ENCODE measurements at regions not wholly inside any gene's neighbourhood (a gene's known extent, or its start where the extent isn't known, plus 50 kb on each side); places are given as distances from the start of the nearest gene placed in this dataset.
"Not testable (repeated sequence)": the region's sequence is repeated elsewhere in the genome, so short reads cannot be mapped to it uniquely, and the experiment has no call there.

GRCh38 chr4:173990869-173991210, 292.6 kb downstream of the FBXO8 start:
- peak overlapping the region in 1 of 3 donors; percentile 5 for H3K27ac ChIP-seq
- H3K9me3 ChIP-seq, result no peaks in the 10 kb centered on the region
- ATAC-seq (peak; percentile 21 to 46 (median 30)), DNase-seq (peak in 2 of 3 donors; percentile 48 to 49)
- intact Hi-C loops (cut with DNase I), result no loop called here
- 10% methylated on average over 9 of the region's 9 CpGs for WGBS (ENCODE audit: insufficient coverage, low coverage, low lambda C conversion rate, missing lambda C conversion rate)
- no peaks in the 10 kb centered on the region for H3K36me3 ChIP-seq
- no peaks in the 10 kb centered on the region for H3K27me3 ChIP-seq
- no peak for TF ChIP-seq POLR2A (IDR thresholded peaks at IDR 0.05)
- TF ChIP-seq CTCF (IDR thresholded peaks at IDR 0.05), result no peak
- H3K4me1 ChIP-seq, result no peaks in the 10 kb centered on the region
- H3K4me3 ChIP-seq, result no peak overlapping the region

DNA sequence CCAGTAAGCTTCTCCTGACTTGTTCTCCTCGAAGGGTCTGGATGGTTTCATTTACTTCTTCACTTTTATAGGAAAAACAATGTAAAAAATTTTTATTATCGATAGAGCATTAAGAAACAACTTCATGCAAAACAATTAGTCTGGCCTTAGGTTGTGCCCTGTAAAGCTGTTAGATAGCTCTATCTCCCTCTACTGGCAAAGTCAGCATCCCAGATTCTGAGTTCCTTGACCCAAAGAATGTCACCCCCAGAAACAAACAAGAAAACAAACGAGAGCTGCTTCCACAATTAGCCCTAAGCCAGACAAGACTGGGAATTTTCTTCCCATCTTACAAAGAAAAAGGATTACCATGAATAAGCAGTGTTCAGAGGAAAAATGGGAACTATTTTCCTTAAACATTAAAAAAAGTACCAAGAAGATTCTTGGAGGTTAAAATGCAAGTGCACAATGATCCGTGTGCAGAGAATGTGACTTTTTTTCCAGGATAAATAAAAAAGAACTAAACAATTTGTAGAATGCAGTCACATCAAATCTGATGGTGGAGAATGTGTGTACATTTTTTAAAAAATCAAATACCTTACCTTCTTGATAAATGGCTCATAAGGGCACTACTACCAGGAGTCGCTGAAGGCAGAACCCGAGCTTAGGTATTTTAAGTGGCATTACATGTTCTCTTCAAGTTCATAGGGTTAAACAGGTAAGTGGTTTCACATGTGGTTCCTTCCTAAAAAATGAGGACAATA, 293.2 kb downstream of the FBXO8 start:
- WGBS (ENCODE audit: insufficient coverage, low coverage, low lambda C conversion rate, missing lambda C conversion rate), result 29% methylated on average over 6 of the region's 6 CpGs
- ATAC-seq, result peak in 3 of 4 donors; percentile 11 to 39 (median 33)
- Histone ChIP-seq H3K36me3 (no peaks in the 10 kb centered on the region), H3K4me3 (no peak overlapping the region), H3K27me3 (no peaks in the 10 kb centered on the region), H3K27ac (no peak overlapping the region), H3K4me1 (no peaks in the 10 kb centered on the region), H3K9me3 (no peaks in the 10 kb centered on the region)
- no peak for DNase-seq
- peak in 3 of 4 donors; percentile 35 to 46 (median 41) for TF ChIP-seq CTCF (IDR thresholded peaks at IDR 0.05)
- TF ChIP-seq POLR2A (IDR thresholded peaks at IDR 0.05), result no peak
- intact Hi-C loops (cut with DNase I), result no loop called here

- H3K9me3 ChIP-seq; DNase-seq; H3K4me3 ChIP-seq; H3K27me3 ChIP-seq; ATAC-seq; H3K27ac ChIP-seq; H3K4me1 ChIP-seq; H3K36me3 ChIP-seq; intact Hi-C loops (cut with DNase I): not testable (repeated sequence)
- whole genome bisulfite sequencing (ENCODE audit: insufficient coverage, low coverage, low lambda C conversion rate, missing lambda C conversion rate), result 60% methylated on average over 3 of the region's 4 CpGs
Observed at GRCh38 chr4:173963523-173963922, 319.9 kb downstream of the FBXO8 start.

DNA sequence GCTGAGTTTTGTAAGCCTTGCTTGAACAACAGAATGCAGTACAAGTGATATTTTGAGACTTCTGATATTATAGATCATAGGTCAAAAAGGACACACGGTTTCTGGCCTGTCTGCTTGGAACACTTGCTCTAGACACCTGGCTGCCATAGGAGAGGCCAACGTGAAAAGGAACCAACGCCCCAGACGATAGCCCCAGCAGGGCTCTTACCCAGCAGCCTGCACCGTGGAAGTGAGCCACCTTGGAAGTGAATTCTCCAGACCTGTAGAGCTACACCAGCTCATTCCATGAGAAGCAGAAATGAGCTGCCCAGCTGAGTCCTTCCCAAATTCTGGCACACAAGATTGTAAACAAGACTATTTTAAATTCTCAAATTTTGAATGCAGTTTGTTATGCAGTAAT, 323.1 kb downstream of the FBXO8 start:
- no peak overlapping the region for H3K27ac ChIP-seq
- no peaks in the 10 kb centered on the region for H3K4me1 ChIP-seq
- 26% methylated on average over 5 of the region's 5 CpGs for WGBS (ENCODE audit: insufficient coverage, low coverage, low lambda C conversion rate, missing lambda C conversion rate)
- ATAC-seq, result no peak
- no peaks in the 10 kb centered on the region for H3K9me3 ChIP-seq
- intact Hi-C loops (cut with DNase I), result no loop called here
- no peak for TF ChIP-seq POLR2A (IDR thresholded peaks at IDR 0.05)
- TF ChIP-seq CTCF (IDR thresholded peaks at IDR 0.05), result no peak
- H3K4me3 ChIP-seq, result no peak overlapping the region
- no peak for DNase-seq
- H3K27me3 ChIP-seq, result no peaks in the 10 kb centered on the region
- no peaks in the 10 kb centered on the region for H3K36me3 ChIP-seq

- intact Hi-C loops (cut with DNase I), result no loop called here
- H3K27ac ChIP-seq, result no peak overlapping the region
- 4% methylated on average over 1 of the region's 1 CpG for WGBS (ENCODE audit: insufficient coverage, low coverage, low lambda C conversion rate, missing lambda C conversion rate)
- no peak overlapping the region for H3K4me3 ChIP-seq
- no peaks in the 10 kb centered on the region for H3K27me3 ChIP-seq
- no peaks in the 10 kb centered on the region for H3K9me3 ChIP-seq
- H3K4me1 ChIP-seq, result no peaks in the 10 kb centered on the region
- H3K36me3 ChIP-seq, result no peaks in the 10 kb centered on the region
- TF ChIP-seq POLR2A (IDR thresholded peaks at IDR 0.05) (no peak), CTCF (IDR thresholded peaks at IDR 0.05) (no peak)
- ATAC-seq (no peak), DNase-seq (no peak)
Observed at GRCh38 chr4:173958445-173958844, 325.0 kb downstream of the FBXO8 start.

Data from right lobe of liver (tissue), 6 donors.